H1 (cell line): ENCODE measurements at regions not wholly inside any gene's neighbourhood (a gene's known extent, or its start where the extent isn't known, plus 50 kb on each side); places are given as distances from the start of the nearest gene placed in this dataset.

Experiments
- CTCF ChIA-PET: fragments of 300-600 bp; sonication (Branson Sonifier 250); formaldehyde crosslinking; loops from one replicate; lab custom pipeline; 2021; ENCODE audit not compliant: partially characterized antibody; lab: Charles Lee
- POLR2A ChIA-PET: fragments of 300-600 bp; sonication (Branson Sonifier 250); formaldehyde crosslinking; loops from one replicate; lab custom pipeline; 2021; ENCODE audit warnings: inconsistent platforms; ENCODE audit not compliant: partially characterized antibody; lab: Charles Lee
- DNase-seq, 2 experiments: peaks; one replicate each; pipeline versions ENCODE4 v3.0.0 to v3.0.0-alpha.2; 2010 to 2022; ENCODE audit warnings: low spot score in 2 of 2, low read depth in 1 of 2, mixed read lengths in 1 of 2
- FAIRE-seq: peaks from 2 replicates; lab custom pipeline; 2011; peaks lifted over from hg19 to GRCh38; lab: Jason Lieb, UNC
- H2AFZ ChIP-seq: 2 replicates; pipeline ENCODE4 v1.8.1; 2012; ENCODE audit warnings: low read length, inconsistent platforms
- H2AK5ac ChIP-seq: 2 replicates; pipeline ENCODE4 v1.6.1; 2013; ENCODE audit warnings: low read depth, low read length
- H2BK120ac ChIP-seq: replicated peaks from 2 replicates; pipeline ENCODE3; 2013; ENCODE audit warnings: low read depth, low read length, inconsistent platforms
- H2BK12ac ChIP-seq: 2 replicates; pipeline ENCODE4 v1.6.1; 2013; ENCODE audit warnings: low read depth, low read length
- H2BK15ac ChIP-seq: 2 replicates; pipeline ENCODE4 v1.6.1; 2013; ENCODE audit warnings: low read length
- H2BK20ac ChIP-seq: 2 replicates; pipeline ENCODE4 v1.6.1; 2013; ENCODE audit warnings: low read length
- H2BK5ac ChIP-seq: 2 replicates; pipeline ENCODE4 v1.6.1; 2013; ENCODE audit warnings: low read depth, low read length
- H3K14ac ChIP-seq: 2 replicates; pipeline ENCODE4 v1.6.1; 2013; ENCODE audit warnings: inconsistent platforms; ENCODE audit not compliant: insufficient read length
- H3K18ac ChIP-seq: 2 replicates; pipeline ENCODE4 v1.6.1; 2013; ENCODE audit warnings: low read length; ENCODE audit errors: extremely low read depth
- H3K23ac ChIP-seq: 2 replicates; pipeline ENCODE4 v1.6.1; 2013; ENCODE audit warnings: inconsistent platforms; ENCODE audit not compliant: insufficient read length
- H3K23me2 ChIP-seq: 2 replicates; pipeline ENCODE4 v1.6.1; 2013; ENCODE audit warnings: low read depth, low read length
- H3K27ac ChIP-seq: 2 replicates; pipeline ENCODE4 v1.6.1; 2011; ENCODE audit warnings: low read depth, low read length, inconsistent platforms
- H3K27me3 ChIP-seq, 4 experiments: replicated peaks in 1 of 4; 1 replicate in 1 of 4; 2 replicates in 3 of 4; pipeline versions ENCODE4 v1.6.1 to v1.8.1; 2011 to 2013; ENCODE audit warnings: low read length in 3 of 4, mild to moderate bottlenecking in 3 of 4, inconsistent platforms in 2 of 4, mixed read lengths in 2 of 4, moderate library complexity in 1 of 4; ENCODE audit not compliant: control insufficient read depth in 3 of 4, insufficient read depth in 3 of 4; ENCODE audit errors: extremely low read depth in 1 of 4
- H3K36me3 ChIP-seq, 4 experiments: 2 replicates each; pipeline versions ENCODE4 v1.6.1 to v1.8.1; 2011 to 2013; ENCODE audit warnings: mild to moderate bottlenecking in 4 of 4, low read length in 3 of 4, moderate library complexity in 2 of 4, control low read depth in 1 of 4, inconsistent platforms in 1 of 4; ENCODE audit not compliant: insufficient read depth in 4 of 4, control insufficient read depth in 2 of 4
- H3K4ac ChIP-seq: replicated peaks from 2 replicates; pipeline ENCODE3; 2013; ENCODE audit warnings: low read length, low read depth, mixed read lengths, inconsistent platforms; ENCODE audit not compliant: insufficient read length
- H3K4me1 ChIP-seq, 4 experiments: replicated peaks in 1 of 4; 1 replicate in 1 of 4; 2 replicates in 3 of 4; pipeline versions ENCODE4 v1.6.1 to v1.8.1; 2011 to 2013; ENCODE audit warnings: low read length in 3 of 4, inconsistent platforms in 2 of 4, mixed read lengths in 1 of 4; ENCODE audit not compliant: insufficient read depth in 4 of 4, control insufficient read depth in 3 of 4
- H3K4me2 ChIP-seq, 2 experiments: 2 replicates each; pipeline versions ENCODE4 v1.6.1 to v1.8.1; 2011 to 2013; ENCODE audit warnings: low read depth in 2 of 2, low read length in 2 of 2, control low read depth in 1 of 2, inconsistent platforms in 1 of 2, mild to moderate bottlenecking in 1 of 2; ENCODE audit not compliant: insufficient read depth in 1 of 2
- H3K4me3 ChIP-seq, 4 experiments: fragments of 200-600, 300-600 bp in 1 of 4; sonication (generic), shearing (Covaris generic), sonication (Bioruptor Twin) in 1 of 4; 2 replicates each; pipeline versions ENCODE4 v1.5.1 to v1.8.1; 2011 to 2016; ENCODE audit warnings: low read length in 4 of 4, low read depth in 3 of 4, control low read depth in 2 of 4, inconsistent platforms in 2 of 4, mild to moderate bottlenecking in 2 of 4, mixed read lengths in 1 of 4, moderate library complexity in 1 of 4; ENCODE audit not compliant: insufficient read depth in 2 of 4; ENCODE audit errors: extremely low read depth in 1 of 4
- H3K56ac ChIP-seq: replicated peaks from 2 replicates; pipeline ENCODE3; 2013; ENCODE audit warnings: low read depth, mild to moderate bottlenecking, mixed read lengths, low read length, inconsistent platforms; ENCODE audit not compliant: insufficient read length
- H3K79me1 ChIP-seq: 2 replicates; pipeline ENCODE4 v1.6.1; 2013; ENCODE audit warnings: low read depth, low read length, control low read depth
- H3K79me2 ChIP-seq, 2 experiments: 2 replicates each; pipeline versions ENCODE4 v1.6.1 to v1.8.1; 2012 to 2013; ENCODE audit warnings: low read length in 2 of 2, mild to moderate bottlenecking in 2 of 2, inconsistent platforms in 1 of 2; ENCODE audit not compliant: insufficient read depth in 2 of 2, control insufficient read depth in 1 of 2
- H3K9ac ChIP-seq, 4 experiments: replicated peaks in 1 of 4; 1 replicate in 1 of 4; 2 replicates in 3 of 4; pipeline versions ENCODE4 v1.6.1 to v1.8.1; 2011 to 2013; ENCODE audit warnings: low read depth in 3 of 4, low read length in 3 of 4, control low read depth in 2 of 4, mild to moderate bottlenecking in 2 of 4, moderate library complexity in 2 of 4, inconsistent platforms in 1 of 4; ENCODE audit errors: extremely low read depth in 1 of 4
- H3K9me3 ChIP-seq, 2 experiments: 2 replicates each; pipeline versions ENCODE4 v1.6.1 to v1.8.1; 2012 to 2013; ENCODE audit warnings: mild to moderate bottlenecking in 2 of 2, moderate library complexity in 2 of 2, control low read depth in 1 of 2, inconsistent platforms in 1 of 2, low read depth in 1 of 2, low read length in 1 of 2, mixed read lengths in 1 of 2; ENCODE audit not compliant: insufficient read depth in 2 of 2
- H4K20me1 ChIP-seq, 2 experiments: replicated peaks in 1 of 2; 2 replicates each; pipeline versions ENCODE3 to v1.8.1; 2011 to 2013; ENCODE audit warnings: inconsistent platforms in 2 of 2, low read length in 2 of 2, mild to moderate bottlenecking in 1 of 2; ENCODE audit not compliant: insufficient read depth in 2 of 2, control insufficient read depth in 1 of 2
- H4K5ac ChIP-seq: 2 replicates; pipeline ENCODE4 v1.6.1; 2013; ENCODE audit warnings: low read length, low read depth, mixed read lengths, inconsistent platforms; ENCODE audit not compliant: insufficient read length
- H4K8ac ChIP-seq: 2 replicates; pipeline ENCODE4 v1.8.0; 2013; ENCODE audit warnings: mild to moderate bottlenecking, moderate library complexity, low read length, inconsistent platforms; ENCODE audit not compliant: insufficient read depth; ENCODE audit errors: extremely low read depth
- H4K91ac ChIP-seq: replicated peaks from 2 replicates; pipeline ENCODE3; 2013; ENCODE audit warnings: low read length, mixed read lengths, inconsistent platforms; ENCODE audit not compliant: insufficient read length
- BACH1 ChIP-seq: IDR thresholded peaks from 2 replicates; pipeline ENCODE4 v1.6.1; 2012; ENCODE audit warnings: low read length, improper control_type of control experiment
- CREB1 ChIP-seq: IDR thresholded peaks from 2 replicates; pipeline ENCODE4 v1.6.1; 2012; ENCODE audit warnings: inconsistent platforms
- MAFK ChIP-seq: IDR thresholded peaks from 2 replicates; pipeline ENCODE4 v1.6.1; 2012; ENCODE audit warnings: low read depth, mild to moderate bottlenecking, improper control_type of control experiment, low read length

- H4K8ac ChIP-seq = no peak overlapping the region
- H3K36me3 ChIP-seq = peaks cover 0 to 7% (median 0%) of the 10 kb centered on the region in 4 experiments; a peak in 3 of 8 replicates
- H3K23me2 ChIP-seq = no peaks in the 10 kb centered on the region
- ChIA-PET CTCF (interaction anchor here (1.0 to 2.9 kb wide), 6 partner anchors 9 to 112 kb away, joined by 3 to 15 read pairs (median 5); no protein-coding TSS in a partner anchor), POLR2A (interaction anchor here (1.4 kb wide), 1 partner anchor 19 kb away, joined by 5 read pairs; no protein-coding TSS in a partner anchor)
- no peak overlapping the region for H2BK5ac ChIP-seq
- no peaks in the 10 kb centered on the region for H4K20me1 ChIP-seq
- H2AK5ac ChIP-seq = no peak overlapping the region
- H4K5ac ChIP-seq = no peak overlapping the region
- peak; percentile 62 for FAIRE-seq
- H2BK15ac ChIP-seq = no peak overlapping the region
- no peak for DNase-seq
- no peak overlapping the region for H2BK120ac ChIP-seq
- H3K9me3 ChIP-seq = peaks cover 4 to 10% of the 10 kb centered on the region in 2 experiments; a peak in 3 of 4 replicates
- H3K56ac ChIP-seq = no peak overlapping the region
- no peak overlapping the region for H2BK20ac ChIP-seq
- no peak overlapping the region for H3K4me3 ChIP-seq
- H3K4me1 ChIP-seq = peaks cover 0 to 3% (median 0%) of the 10 kb centered on the region in 4 experiments; a peak in 2 of 7 replicates
- H3K27me3 ChIP-seq = no peaks in the 10 kb centered on the region
- H2BK12ac ChIP-seq = no peak overlapping the region
- H3K23ac ChIP-seq = no peak overlapping the region
- H3K4ac ChIP-seq = no peak overlapping the region
- no peaks in the 10 kb centered on the region for H3K79me1 ChIP-seq
- H3K4me2 ChIP-seq = no peak overlapping the region
- TF ChIP-seq CREB1 (no peak), MAFK (peak; percentile 30; the same call in 1 of the 2 replicates), BACH1 (peak; percentile 45; the same call in 1 of the 2 replicates)
- no peak overlapping the region for H3K18ac ChIP-seq
- no peak overlapping the region for H2AFZ ChIP-seq
- H3K27ac ChIP-seq = no peak overlapping the region
- H3K79me2 ChIP-seq = 0 out of 4 replicates have a peak, but pooled peaks cover 0 to 3% of the 10 kb centered on the region in 2 experiments
- H3K14ac ChIP-seq = no peak overlapping the region
- H4K91ac ChIP-seq = no peak overlapping the region
- H3K9ac ChIP-seq = no peak overlapping the region
These were observed 203.1 kb downstream of the LARP7 start for GRCh38 chr4:112840061-112840460.
